ENCODE measurements at regions not wholly inside any gene's neighbourhood (a gene's known extent, or its start where the extent isn't known, plus 50 kb on each side); places are given as distances from the start of the nearest gene placed in this dataset.

DNA sequence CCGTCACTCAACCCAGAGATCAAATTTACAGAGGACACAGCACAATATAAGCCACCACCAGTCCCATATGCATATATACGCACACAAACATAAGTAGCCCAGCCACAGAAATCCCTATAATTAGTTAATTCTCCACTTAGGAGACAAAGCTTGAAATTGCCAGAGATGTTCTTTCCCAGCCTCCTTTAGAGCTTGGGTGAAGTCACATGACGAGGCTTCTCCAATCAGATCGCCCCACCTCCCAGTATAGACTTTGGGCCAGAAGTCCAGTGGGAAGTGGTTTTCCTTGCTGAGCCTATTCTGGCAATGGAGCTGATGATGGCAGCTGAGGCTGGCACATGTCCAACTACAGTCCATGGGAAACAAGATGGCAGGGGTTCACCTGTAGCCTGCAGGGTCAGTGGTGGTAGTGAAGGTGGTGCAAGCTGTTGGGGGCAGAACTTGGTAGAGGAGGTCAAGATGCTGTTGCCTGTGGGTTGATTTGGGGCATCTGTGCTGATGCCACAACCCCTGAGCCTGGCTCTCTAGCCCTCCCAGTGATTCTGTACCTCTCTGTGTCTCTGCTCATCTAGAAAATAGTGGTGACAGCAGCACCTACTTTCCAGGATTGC lies 535.9 kb downstream of the MATN1 start:
- Histone ChIP-seq H3K4me1 (ENCODE audit: insufficient read depth, low read length) (no peaks in the 10 kb centered on the region), H3K79me2 (ENCODE audit: insufficient read depth, low read length) (no peaks in the 10 kb centered on the region), H2AFZ (ENCODE audit: low read length) (no peak overlapping the region), H4K20me1 (ENCODE audit: insufficient read depth, low read length) (no peaks in the 10 kb centered on the region), H3K9me3 (ENCODE audit: low read length) (no peaks in the 10 kb centered on the region), H3K36me3 (replicated peaks in 1 of 2; ENCODE audit: control insufficient read depth in 1 of 2, insufficient read depth in 2 of 2, low read length in 2 of 2) (no peaks in the 10 kb centered on the region), H3K9ac (ENCODE audit: insufficient read depth, low read depth, low read length) (no peak overlapping the region), H3K4me2 (ENCODE audit: low read depth, low read length) (no peak overlapping the region), H3K27ac (ENCODE audit: extremely low read length, insufficient read depth, low read length) (no peak overlapping the region), H3K4me3 (replicated peaks in 1 of 3; ENCODE audit: insufficient read depth in 1 of 3, low read depth in 2 of 3, low read length in 3 of 3) (no peak overlapping the region), H3K27me3 (ENCODE audit: control insufficient read depth in 1 of 2, insufficient read depth in 2 of 2, low read length in 2 of 2) (no peaks in the 10 kb centered on the region)
- no peak for DNase-seq (ENCODE audit: low spot score)
- CTCF ChIA-PET (ENCODE audit: low intra/inter-chr PET ratio, low total read pairs), result no interaction called here
- intact Hi-C loops (cut with micrococcal nuclease; ENCODE audit: unreplicated experiment), result no loop called here
- WGBS (ENCODE audit: low lambda C conversion rate), result 44% methylated on average over 3 of the region's 4 CpGs
- BruUV-seq (replicated peaks), result no TSS peak
- in situ Hi-C loops (cut with HindIII; ENCODE audit: extremely low pct_ligation_motif_present, low pct_unique_long_range_greater_than_20kb), result no loop called here
- POLR2A ChIA-PET, result no interaction called here
- no peak for ATAC-seq
- no peak for FAIRE-seq
- TF ChIP-seq, protein P1, sequence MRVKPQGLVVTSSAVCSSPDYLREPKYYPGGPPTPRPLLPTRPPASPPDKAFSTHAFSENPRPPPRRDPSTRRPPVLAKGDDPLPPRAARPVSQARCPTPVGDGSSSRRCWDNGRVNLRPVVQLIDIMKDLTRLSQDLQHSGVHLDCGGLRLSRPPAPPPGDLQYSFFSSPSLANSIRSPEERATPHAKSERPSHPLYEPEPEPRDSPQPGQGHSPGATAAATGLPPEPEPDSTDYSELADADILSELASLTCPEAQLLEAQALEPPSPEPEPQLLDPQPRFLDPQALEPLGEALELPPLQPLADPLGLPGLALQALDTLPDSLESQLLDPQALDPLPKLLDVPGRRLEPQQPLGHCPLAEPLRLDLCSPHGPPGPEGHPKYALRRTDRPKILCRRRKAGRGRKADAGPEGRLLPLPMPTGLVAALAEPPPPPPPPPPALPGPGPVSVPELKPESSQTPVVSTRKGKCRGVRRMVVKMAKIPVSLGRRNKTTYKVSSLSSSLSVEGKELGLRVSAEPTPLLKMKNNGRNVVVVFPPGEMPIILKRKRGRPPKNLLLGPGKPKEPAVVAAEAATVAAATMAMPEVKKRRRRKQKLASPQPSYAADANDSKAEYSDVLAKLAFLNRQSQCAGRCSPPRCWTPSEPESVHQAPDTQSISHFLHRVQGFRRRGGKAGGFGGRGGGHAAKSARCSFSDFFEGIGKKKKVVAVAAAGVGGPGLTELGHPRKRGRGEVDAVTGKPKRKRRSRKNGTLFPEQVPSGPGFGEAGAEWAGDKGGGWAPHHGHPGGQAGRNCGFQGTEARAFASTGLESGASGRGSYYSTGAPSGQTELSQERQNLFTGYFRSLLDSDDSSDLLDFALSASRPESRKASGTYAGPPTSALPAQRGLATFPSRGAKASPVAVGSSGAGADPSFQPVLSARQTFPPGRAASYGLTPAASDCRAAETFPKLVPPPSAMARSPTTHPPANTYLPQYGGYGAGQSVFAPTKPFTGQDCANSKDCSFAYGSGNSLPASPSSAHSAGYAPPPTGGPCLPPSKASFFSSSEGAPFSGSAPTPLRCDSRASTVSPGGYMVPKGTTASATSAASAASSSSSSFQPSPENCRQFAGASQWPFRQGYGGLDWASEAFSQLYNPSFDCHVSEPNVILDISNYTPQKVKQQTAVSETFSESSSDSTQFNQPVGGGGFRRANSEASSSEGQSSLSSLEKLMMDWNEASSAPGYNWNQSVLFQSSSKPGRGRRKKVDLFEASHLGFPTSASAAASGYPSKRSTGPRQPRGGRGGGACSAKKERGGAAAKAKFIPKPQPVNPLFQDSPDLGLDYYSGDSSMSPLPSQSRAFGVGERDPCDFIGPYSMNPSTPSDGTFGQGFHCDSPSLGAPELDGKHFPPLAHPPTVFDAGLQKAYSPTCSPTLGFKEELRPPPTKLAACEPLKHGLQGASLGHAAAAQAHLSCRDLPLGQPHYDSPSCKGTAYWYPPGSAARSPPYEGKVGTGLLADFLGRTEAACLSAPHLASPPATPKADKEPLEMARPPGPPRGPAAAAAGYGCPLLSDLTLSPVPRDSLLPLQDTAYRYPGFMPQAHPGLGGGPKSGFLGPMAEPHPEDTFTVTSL (CRISPR knock-in tag; IDR thresholded peaks at IDR 0.05; ENCODE audit: borderline replicate concordance), result no peak
- TF ChIP-seq ZFP36L2 (CRISPR knock-in tag; IDR thresholded peaks at IDR 0.05), result no peak
- TF ChIP-seq, protein P2, sequence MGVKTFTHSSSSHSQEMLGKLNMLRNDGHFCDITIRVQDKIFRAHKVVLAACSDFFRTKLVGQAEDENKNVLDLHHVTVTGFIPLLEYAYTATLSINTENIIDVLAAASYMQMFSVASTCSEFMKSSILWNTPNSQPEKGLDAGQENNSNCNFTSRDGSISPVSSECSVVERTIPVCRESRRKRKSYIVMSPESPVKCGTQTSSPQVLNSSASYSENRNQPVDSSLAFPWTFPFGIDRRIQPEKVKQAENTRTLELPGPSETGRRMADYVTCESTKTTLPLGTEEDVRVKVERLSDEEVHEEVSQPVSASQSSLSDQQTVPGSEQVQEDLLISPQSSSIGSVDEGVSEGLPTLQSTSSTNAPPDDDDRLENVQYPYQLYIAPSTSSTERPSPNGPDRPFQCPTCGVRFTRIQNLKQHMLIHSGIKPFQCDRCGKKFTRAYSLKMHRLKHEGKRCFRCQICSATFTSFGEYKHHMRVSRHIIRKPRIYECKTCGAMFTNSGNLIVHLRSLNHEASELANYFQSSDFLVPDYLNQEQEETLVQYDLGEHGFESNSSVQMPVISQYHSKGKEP (CRISPR knock-in tag; IDR thresholded peaks at IDR 0.05), result no peak
- no peak for TF ChIP-seq NR1H2 (CRISPR knock-in tag; IDR thresholded peaks at IDR 0.05; ENCODE audit: borderline replicate concordance, low read depth)
- no peak for TF ChIP-seq ZBTB3 (CRISPR knock-in tag; IDR thresholded peaks at IDR 0.05; ENCODE audit: borderline replicate concordance, low read depth)
- TF ChIP-seq NR2C2 (CRISPR knock-in tag; IDR thresholded peaks at IDR 0.05; ENCODE audit: borderline replicate concordance), result no peak
- no peak for TF ChIP-seq ZNF296 (CRISPR knock-in tag; conservative IDR thresholded peaks at IDR 0.05)
- TF ChIP-seq, protein P3, sequence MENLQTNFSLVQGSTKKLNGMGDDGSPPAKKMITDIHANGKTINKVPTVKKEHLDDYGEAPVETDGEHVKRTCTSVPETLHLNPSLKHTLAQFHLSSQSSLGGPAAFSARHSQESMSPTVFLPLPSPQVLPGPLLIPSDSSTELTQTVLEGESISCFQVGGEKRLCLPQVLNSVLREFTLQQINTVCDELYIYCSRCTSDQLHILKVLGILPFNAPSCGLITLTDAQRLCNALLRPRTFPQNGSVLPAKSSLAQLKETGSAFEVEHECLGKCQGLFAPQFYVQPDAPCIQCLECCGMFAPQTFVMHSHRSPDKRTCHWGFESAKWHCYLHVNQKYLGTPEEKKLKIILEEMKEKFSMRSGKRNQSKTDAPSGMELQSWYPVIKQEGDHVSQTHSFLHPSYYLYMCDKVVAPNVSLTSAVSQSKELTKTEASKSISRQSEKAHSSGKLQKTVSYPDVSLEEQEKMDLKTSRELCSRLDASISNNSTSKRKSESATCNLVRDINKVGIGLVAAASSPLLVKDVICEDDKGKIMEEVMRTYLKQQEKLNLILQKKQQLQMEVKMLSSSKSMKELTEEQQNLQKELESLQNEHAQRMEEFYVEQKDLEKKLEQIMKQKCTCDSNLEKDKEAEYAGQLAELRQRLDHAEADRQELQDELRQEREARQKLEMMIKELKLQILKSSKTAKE (CRISPR knock-in tag; IDR thresholded peaks at IDR 0.05; ENCODE audit: borderline replicate concordance), result no peak
- no peak for TF ChIP-seq SMAD1 (CRISPR knock-in tag; IDR thresholded peaks at IDR 0.05; ENCODE audit: borderline replicate concordance, low read depth)
- TF ChIP-seq, protein P4, sequence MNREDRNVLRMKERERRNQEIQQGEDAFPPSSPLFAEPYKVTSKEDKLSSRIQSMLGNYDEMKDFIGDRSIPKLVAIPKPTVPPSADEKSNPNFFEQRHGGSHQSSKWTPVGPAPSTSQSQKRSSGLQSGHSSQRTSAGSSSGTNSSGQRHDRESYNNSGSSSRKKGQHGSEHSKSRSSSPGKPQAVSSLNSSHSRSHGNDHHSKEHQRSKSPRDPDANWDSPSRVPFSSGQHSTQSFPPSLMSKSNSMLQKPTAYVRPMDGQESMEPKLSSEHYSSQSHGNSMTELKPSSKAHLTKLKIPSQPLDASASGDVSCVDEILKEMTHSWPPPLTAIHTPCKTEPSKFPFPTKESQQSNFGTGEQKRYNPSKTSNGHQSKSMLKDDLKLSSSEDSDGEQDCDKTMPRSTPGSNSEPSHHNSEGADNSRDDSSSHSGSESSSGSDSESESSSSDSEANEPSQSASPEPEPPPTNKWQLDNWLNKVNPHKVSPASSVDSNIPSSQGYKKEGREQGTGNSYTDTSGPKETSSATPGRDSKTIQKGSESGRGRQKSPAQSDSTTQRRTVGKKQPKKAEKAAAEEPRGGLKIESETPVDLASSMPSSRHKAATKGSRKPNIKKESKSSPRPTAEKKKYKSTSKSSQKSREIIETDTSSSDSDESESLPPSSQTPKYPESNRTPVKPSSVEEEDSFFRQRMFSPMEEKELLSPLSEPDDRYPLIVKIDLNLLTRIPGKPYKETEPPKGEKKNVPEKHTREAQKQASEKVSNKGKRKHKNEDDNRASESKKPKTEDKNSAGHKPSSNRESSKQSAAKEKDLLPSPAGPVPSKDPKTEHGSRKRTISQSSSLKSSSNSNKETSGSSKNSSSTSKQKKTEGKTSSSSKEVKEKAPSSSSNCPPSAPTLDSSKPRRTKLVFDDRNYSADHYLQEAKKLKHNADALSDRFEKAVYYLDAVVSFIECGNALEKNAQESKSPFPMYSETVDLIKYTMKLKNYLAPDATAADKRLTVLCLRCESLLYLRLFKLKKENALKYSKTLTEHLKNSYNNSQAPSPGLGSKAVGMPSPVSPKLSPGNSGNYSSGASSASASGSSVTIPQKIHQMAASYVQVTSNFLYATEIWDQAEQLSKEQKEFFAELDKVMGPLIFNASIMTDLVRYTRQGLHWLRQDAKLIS (CRISPR knock-in tag; IDR thresholded peaks at IDR 0.05), result no peak
